B cell (primary cell): ENCODE measurements at regions not wholly inside any gene's neighbourhood (a gene's known extent, or its start where the extent isn't known, plus 50 kb on each side); places are given as distances from the start of the nearest gene placed in this dataset.

Experiments used
- ATAC-seq: fragments of 200-7000 bp; cut with Tn5 transposase; one replicate; pipeline ENCODE4 v1.10.0; 2021; ENCODE audit warnings: low read depth, mild to moderate bottlenecking, moderate number of reproducible peaks, moderate library complexity
- CTCF ChIA-PET: fragments of 350-600 bp; sonication (Branson Sonifier 250); formaldehyde crosslinking; loops from one replicate; lab custom pipeline; 2021; ENCODE audit warnings: antibody characterized with exemption, inconsistent platforms; lab: Charles Lee
- POLR2A ChIA-PET: fragments of 350-600 bp; sonication (Branson Sonifier 250); formaldehyde crosslinking; loops from one replicate; lab custom pipeline; 2021; ENCODE audit warnings: antibody characterized with exemption; lab: Charles Lee
- DNase-seq: peaks from one replicate; pipeline ENCODE4 v3.0.0; 2013
- H2AFZ ChIP-seq: 2 replicates; pipeline ENCODE4 v1.6.1; 2012; ENCODE audit warnings: mild to moderate bottlenecking, low read depth, low read length; ENCODE audit not compliant: insufficient read depth, poor library complexity, severe bottlenecking
- H3K27ac ChIP-seq, 2 donors: 1 replicate in 1 of 2; 2 replicates in 1 of 2; pipeline ENCODE4 v1.5.1; 2012 to 2013; ENCODE audit warnings: low read length in 2 of 2, mild to moderate bottlenecking in 2 of 2, moderate library complexity in 1 of 2
- H3K27me3 ChIP-seq, 4 experiments: fragments of 200-600 bp in 1 of 4; sonication (generic) in 1 of 4; replicated peaks in 1 of 4; 1 replicate in 2 of 4; 2 replicates in 2 of 4; pipeline versions ENCODE4 v1.6.1 to v1.7.0; 2013 to 2016; ENCODE audit warnings: low read length in 3 of 4, mild to moderate bottlenecking in 2 of 4, mixed read lengths in 1 of 4, moderate library complexity in 1 of 4; ENCODE audit not compliant: insufficient read depth in 4 of 4, control insufficient read depth in 3 of 4; ENCODE audit errors: control extremely low read depth in 1 of 4
- H3K36me3 ChIP-seq, 2 experiments: replicated peaks in 1 of 2; 1 replicate in 1 of 2; 2 replicates in 1 of 2; pipeline versions ENCODE4 v1.6.1 to v1.7.1; 2013; ENCODE audit warnings: low read length in 1 of 2; ENCODE audit not compliant: insufficient read depth in 2 of 2, control insufficient read depth in 1 of 2; ENCODE audit errors: control extremely low read depth in 1 of 2, extremely low read depth in 1 of 2
- H3K4me1 ChIP-seq, 2 donors: fragments of 200-600 bp in 1 of 2; sonication (generic) in 1 of 2; 1 replicate in 1 of 2; 2 replicates in 1 of 2; pipeline versions ENCODE4 v1.5.1 to v1.6.1; 2013 to 2017; ENCODE audit warnings: low read length in 2 of 2; ENCODE audit not compliant: control insufficient read depth in 2 of 2, insufficient read depth in 2 of 2
- H3K4me2 ChIP-seq: replicated peaks from 2 replicates; pipeline ENCODE3; 2012; ENCODE audit warnings: mild to moderate bottlenecking, low read depth, low read length; ENCODE audit not compliant: poor library complexity, severe bottlenecking
- H3K4me3 ChIP-seq, 5 experiments: fragments of 200-600 bp in 1 of 5; sonication (generic) in 1 of 5; 1 replicate in 3 of 5; 2 replicates in 2 of 5; pipeline versions ENCODE4 v1.5.1 to v1.7.0; 2011 to 2016; ENCODE audit warnings: low read length in 4 of 5, mild to moderate bottlenecking in 4 of 5, low read depth in 2 of 5, control low read depth in 1 of 5, moderate library complexity in 1 of 5; ENCODE audit not compliant: insufficient read depth in 1 of 5; ENCODE audit errors: control extremely low read depth in 1 of 5, extremely low read depth in 1 of 5
- H3K79me2 ChIP-seq: fragments of 200-600 bp; sonication (generic); one replicate; pipeline ENCODE4 v1.6.0; 2016; ENCODE audit warnings: low read length; ENCODE audit not compliant: control insufficient read depth, insufficient read depth
- H3K9ac ChIP-seq: fragments of 200-600 bp; sonication (generic); 2 replicates; pipeline ENCODE4 v1.6.1; 2017; ENCODE audit warnings: mild to moderate bottlenecking, low read length, moderate library complexity
- H3K9me3 ChIP-seq, 3 donors: one replicate each; pipeline versions ENCODE4 v1.6.1 to v1.7.1; 2013; ENCODE audit warnings: low read length in 2 of 3; ENCODE audit not compliant: control insufficient read depth in 2 of 3, insufficient read depth in 1 of 3; ENCODE audit errors: control extremely low read depth in 1 of 3
- H4K20me1 ChIP-seq: 2 replicates; pipeline ENCODE4 v1.6.0; 2012; ENCODE audit warnings: mild to moderate bottlenecking, low read length; ENCODE audit not compliant: insufficient read depth, control insufficient read depth, poor library complexity, severe bottlenecking
- H3K27ac Mint-ChIP-seq: one replicate; pipeline ENCODE4 v1.8.0; 2021; ENCODE audit warnings: mixed read lengths
- H3K27me3 Mint-ChIP-seq: one replicate; pipeline ENCODE4 v1.8.0; 2021; ENCODE audit warnings: mixed read lengths
- H3K4me1 Mint-ChIP-seq: one replicate; pipeline ENCODE4 v1.8.0; 2021; ENCODE audit warnings: mixed read lengths
- H3K4me3 Mint-ChIP-seq: one replicate; pipeline ENCODE4 v1.8.0; 2021; ENCODE audit warnings: mixed read lengths
- H3K9me3 Mint-ChIP-seq: one replicate; pipeline ENCODE4 v1.8.0; 2022; ENCODE audit warnings: mixed read lengths; ENCODE audit not compliant: insufficient read depth
- EZH2 ChIP-seq: IDR thresholded peaks from 2 replicates; pipeline ENCODE4 v1.6.1; 2012; ENCODE audit warnings: borderline replicate concordance, low read depth, mild to moderate bottlenecking, moderate library complexity, low read length; ENCODE audit not compliant: insufficient read depth, poor library complexity, severe bottlenecking
- WGBS: methylation state at CpG from one replicate; pipeline ENCODE4 v1.1.5; 2013; ENCODE audit warnings: missing lambda C conversion rate; ENCODE audit not compliant: insufficient coverage; 5-methylcytosine and 5-hydroxymethylcytosine counted together
- intact Hi-C: fragments of 100-400 bp; cut with micrococcal nuclease; formaldehyde crosslinking; loops from one replicate; pipeline ENCODE4 v1.10.0; 2022
- TF ChIP-seq, protein P1 (sequence below): fragments of 200-600 bp; IDR thresholded peaks from one replicate; pipeline ENCODE4 v1.8.0; 2022; ENCODE audit warnings: antibody characterized with exemption, mild to moderate bottlenecking

DNA sequence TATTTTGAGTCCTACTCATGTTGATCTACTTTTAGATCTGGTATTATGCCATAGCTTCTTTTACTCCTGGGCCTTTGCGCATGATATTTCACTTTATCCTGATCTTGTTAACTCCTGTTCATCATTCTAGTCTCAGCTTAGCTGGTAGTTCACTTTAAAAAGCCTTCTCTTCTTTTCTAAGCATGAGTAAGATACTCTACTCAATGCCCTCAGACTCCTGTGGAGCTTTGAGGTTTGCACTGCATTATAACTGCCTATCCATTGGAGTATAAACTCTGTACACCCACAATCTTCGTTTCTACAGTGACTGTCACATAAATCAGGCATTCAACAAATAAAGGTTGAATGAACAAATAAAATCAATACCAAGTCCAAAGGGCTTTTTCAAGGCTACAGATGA is 357.9 kb upstream of the KCNH8 start:
- H3K4me3 ChIP-seq = no peak overlapping the region
- H3K4me2 ChIP-seq = no peak overlapping the region
- no peaks in the 10 kb centered on the region for H3K27me3 Mint-ChIP-seq
- no peaks in the 10 kb centered on the region for H3K9me3 Mint-ChIP-seq
- H3K4me1 Mint-ChIP-seq = no peaks in the 10 kb centered on the region
- no peak overlapping the region for H3K4me3 Mint-ChIP-seq
- CTCF ChIA-PET = no interaction called here
- ATAC-seq (no peak), DNase-seq (no peak)
- H3K4me1 ChIP-seq = no peaks in the 10 kb centered on the region
- TF ChIP-seq, protein P1, sequence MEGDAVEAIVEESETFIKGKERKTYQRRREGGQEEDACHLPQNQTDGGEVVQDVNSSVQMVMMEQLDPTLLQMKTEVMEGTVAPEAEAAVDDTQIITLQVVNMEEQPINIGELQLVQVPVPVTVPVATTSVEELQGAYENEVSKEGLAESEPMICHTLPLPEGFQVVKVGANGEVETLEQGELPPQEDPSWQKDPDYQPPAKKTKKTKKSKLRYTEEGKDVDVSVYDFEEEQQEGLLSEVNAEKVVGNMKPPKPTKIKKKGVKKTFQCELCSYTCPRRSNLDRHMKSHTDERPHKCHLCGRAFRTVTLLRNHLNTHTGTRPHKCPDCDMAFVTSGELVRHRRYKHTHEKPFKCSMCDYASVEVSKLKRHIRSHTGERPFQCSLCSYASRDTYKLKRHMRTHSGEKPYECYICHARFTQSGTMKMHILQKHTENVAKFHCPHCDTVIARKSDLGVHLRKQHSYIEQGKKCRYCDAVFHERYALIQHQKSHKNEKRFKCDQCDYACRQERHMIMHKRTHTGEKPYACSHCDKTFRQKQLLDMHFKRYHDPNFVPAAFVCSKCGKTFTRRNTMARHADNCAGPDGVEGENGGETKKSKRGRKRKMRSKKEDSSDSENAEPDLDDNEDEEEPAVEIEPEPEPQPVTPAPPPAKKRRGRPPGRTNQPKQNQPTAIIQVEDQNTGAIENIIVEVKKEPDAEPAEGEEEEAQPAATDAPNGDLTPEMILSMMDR = no peak
- TF ChIP-seq EZH2 = no peak
- POLR2A ChIA-PET = no interaction called here
- H3K27ac ChIP-seq = no peak overlapping the region
- no peak overlapping the region for H3K27ac Mint-ChIP-seq
- no peaks in the 10 kb centered on the region for H3K79me2 ChIP-seq
- intact Hi-C loops = no loop called here
- no peaks in the 10 kb centered on the region for H3K9me3 ChIP-seq
- no peaks in the 10 kb centered on the region for H3K36me3 ChIP-seq
- H4K20me1 ChIP-seq = no peaks in the 10 kb centered on the region
- no peak overlapping the region for H2AFZ ChIP-seq
- no peaks in the 10 kb centered on the region for H3K27me3 ChIP-seq
- WGBS = no CpG with 5 or more reads among the region's 2 CpGs
- no peak overlapping the region for H3K9ac ChIP-seq

DNA sequence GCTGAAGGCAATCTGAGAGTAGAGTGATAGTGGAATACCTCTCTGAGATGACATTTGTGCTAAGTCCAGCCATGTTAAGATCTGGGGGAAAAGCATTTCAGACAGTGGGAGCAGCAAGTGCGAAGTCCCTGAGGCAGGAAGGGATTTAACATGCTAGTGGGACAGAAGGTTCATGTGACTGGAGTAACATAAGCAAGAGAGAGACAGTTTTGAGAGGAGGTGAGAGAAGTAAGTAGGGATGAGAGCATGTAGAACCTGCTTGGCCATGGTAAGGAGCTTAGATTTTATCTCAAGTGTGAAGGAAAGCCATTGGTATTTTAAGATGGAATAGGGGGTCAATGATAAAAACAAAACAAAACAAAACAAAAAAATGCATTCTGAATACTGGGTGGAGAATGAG is 358.6 kb upstream of the KCNH8 start:
- Histone ChIP-seq H3K27ac (no peak overlapping the region), H3K4me3 (no peak overlapping the region), H4K20me1 (no peaks in the 10 kb centered on the region), H3K27me3 (no peaks in the 10 kb centered on the region), H3K4me1 (no peaks in the 10 kb centered on the region), H3K9me3 (no peaks in the 10 kb centered on the region), H3K4me2 (no peak overlapping the region), H3K79me2 (no peaks in the 10 kb centered on the region), H3K9ac (no peak overlapping the region), H2AFZ (no peak overlapping the region), H3K36me3 (no peaks in the 10 kb centered on the region)
- no peaks in the 10 kb centered on the region for H3K4me1 Mint-ChIP-seq
- H3K4me3 Mint-ChIP-seq = no peak overlapping the region
- DNase-seq = no peak
- CTCF ChIA-PET = interaction anchor here (0.6 kb wide), 1 partner anchor 9 kb away, joined by 3 read pairs; no protein-coding TSS in a partner anchor
- POLR2A ChIA-PET = no interaction called here
- no peak for ATAC-seq
- no peak overlapping the region for H3K27ac Mint-ChIP-seq
- 83% methylated on average over 1 of the region's 1 CpG for WGBS
- intact Hi-C loops = no loop called here
- TF ChIP-seq, protein P1 = no peak
- TF ChIP-seq EZH2 = no peak
- H3K9me3 Mint-ChIP-seq = no peaks in the 10 kb centered on the region
- no peaks in the 10 kb centered on the region for H3K27me3 Mint-ChIP-seq
